Mesendoderm (in vitro differentiated cells): ENCODE measurements at regions not wholly inside any gene's neighbourhood (a gene's known extent, or its start where the extent isn't known, plus 50 kb on each side); places are given as distances from the start of the nearest gene placed in this dataset.
A peak's percentile ranks its signal among the peaks of the same experiment; 100 is the strongest.

Experiments used
- DNase-seq: peaks from one replicate; pipeline ENCODE4 v3.0.0; 2013
- H2AK5ac ChIP-seq: 2 replicates; pipeline ENCODE4 v1.6.1; 2013; ENCODE audit warnings: low read length, inconsistent platforms
- H2BK120ac ChIP-seq: 2 replicates; pipeline ENCODE4 v1.6.1; 2013; ENCODE audit warnings: low read depth, mild to moderate bottlenecking, low read length, moderate library complexity, mixed read lengths
- H2BK15ac ChIP-seq: replicated peaks from 2 replicates; pipeline ENCODE4 v1.6.1; 2013; ENCODE audit warnings: low read depth, mild to moderate bottlenecking, moderate library complexity
- H2BK5ac ChIP-seq: 2 replicates; pipeline ENCODE4 v1.6.1; 2013; ENCODE audit warnings: low read length, inconsistent platforms
- H3K18ac ChIP-seq: 2 replicates; pipeline ENCODE4 v1.6.1; 2013; ENCODE audit warnings: mild to moderate bottlenecking, low read length, mixed read lengths
- H3K23ac ChIP-seq: one replicate; pipeline ENCODE4 v1.6.1; 2013; ENCODE audit warnings: low read length
- H3K27ac ChIP-seq: 2 replicates; pipeline ENCODE4 v1.5.1; 2013; ENCODE audit warnings: low read depth, mild to moderate bottlenecking, inconsistent platforms, low read length, moderate library complexity
- H3K27me3 ChIP-seq: 2 replicates; pipeline ENCODE4 v1.6.1; 2013; ENCODE audit warnings: low read length, control low read depth, mild to moderate bottlenecking, inconsistent platforms; ENCODE audit not compliant: insufficient read depth, poor library complexity
- H3K36me3 ChIP-seq: 2 replicates; pipeline ENCODE4 v1.6.1; 2013; ENCODE audit warnings: low read length, inconsistent platforms; ENCODE audit not compliant: control insufficient read depth, insufficient read depth
- H3K4ac ChIP-seq: one replicate; pipeline ENCODE4 v1.6.1; 2013; ENCODE audit warnings: low read depth, mild to moderate bottlenecking, low read length, moderate library complexity
- H3K4me1 ChIP-seq: 2 replicates; pipeline ENCODE4 v1.6.1; 2013; ENCODE audit warnings: low read depth, low read length, inconsistent platforms; ENCODE audit not compliant: control insufficient read depth
- H3K4me2 ChIP-seq: 2 replicates; pipeline ENCODE4 v1.6.1; 2013; ENCODE audit warnings: low read length
- H3K4me3 ChIP-seq: 2 replicates; pipeline ENCODE4 v1.5.1; 2013; ENCODE audit warnings: mild to moderate bottlenecking, low read length
- H3K56ac ChIP-seq: one replicate; pipeline ENCODE4 v1.6.1; 2013; ENCODE audit warnings: low read length
- H3K79me1 ChIP-seq: 2 replicates; pipeline ENCODE4 v1.6.1; 2013; ENCODE audit warnings: low read length, inconsistent platforms
- H3K79me2 ChIP-seq: 2 replicates; pipeline ENCODE4 v1.6.1; 2013; ENCODE audit warnings: mild to moderate bottlenecking, low read length; ENCODE audit not compliant: control insufficient read depth, insufficient read depth
- H3K9ac ChIP-seq: 2 replicates; pipeline ENCODE4 v1.6.1; 2013; ENCODE audit warnings: low read length, inconsistent platforms
- H4K5ac ChIP-seq: one replicate; pipeline ENCODE4 v1.6.1; 2013; ENCODE audit warnings: low read length
- H4K8ac ChIP-seq: one replicate; pipeline ENCODE4 v1.6.1; 2013; ENCODE audit warnings: low read depth, mild to moderate bottlenecking, control low read depth, low read length, moderate library complexity
- WGBS: extraction: QIAGEN DNeasy Blood & Tissue Kit; methylation state at CpG from one replicate; pipeline ENCODE4 v1.1.7; 2013; ENCODE audit warnings: low lambda C conversion rate, missing lambda C conversion rate; ENCODE audit not compliant: insufficient coverage; ENCODE audit errors: extremely low coverage; 5-methylcytosine and 5-hydroxymethylcytosine counted together

GRCh38 chr20:16647875-16648597 lies 74.8 kb upstream of the KIF16B start:
- H3K4me1 ChIP-seq: no peaks in the 10 kb centered on the region
- no peaks in the 10 kb centered on the region for H3K79me2 ChIP-seq
- H3K18ac ChIP-seq: no peak overlapping the region
- H3K9ac ChIP-seq: no peak overlapping the region
- H3K36me3 ChIP-seq: no peaks in the 10 kb centered on the region
- H3K4me3 ChIP-seq: no peak overlapping the region
- no peak overlapping the region for H3K27ac ChIP-seq
- H3K4ac ChIP-seq: no peak overlapping the region
- H4K8ac ChIP-seq: no peak overlapping the region
- no peaks in the 10 kb centered on the region for H3K27me3 ChIP-seq
- no peak overlapping the region for H2BK5ac ChIP-seq
- H3K79me1 ChIP-seq: no peaks in the 10 kb centered on the region
- no CpG with 5 or more reads among the region's 12 CpGs for WGBS
- H3K23ac ChIP-seq: no peak overlapping the region
- H4K5ac ChIP-seq: no peak overlapping the region
- no peak for DNase-seq
- no peak overlapping the region for H2BK15ac ChIP-seq
- no peak overlapping the region for H3K4me2 ChIP-seq
- no peak overlapping the region for H2BK120ac ChIP-seq
- no peak overlapping the region for H3K56ac ChIP-seq
- H2AK5ac ChIP-seq: no peak overlapping the region

- no peaks in the 10 kb centered on the region for H3K79me2 ChIP-seq
- no peak overlapping the region for H3K4me3 ChIP-seq
- no peak overlapping the region for H3K27ac ChIP-seq
- DNase-seq: no peak
- H3K9ac ChIP-seq: no peak overlapping the region
- no peaks in the 10 kb centered on the region for H3K4me1 ChIP-seq
- no peak overlapping the region for H4K8ac ChIP-seq
- no peak overlapping the region for H2BK15ac ChIP-seq
- H2BK5ac ChIP-seq: no peak overlapping the region
- no peak overlapping the region for H2AK5ac ChIP-seq
- no peak overlapping the region for H3K18ac ChIP-seq
- H3K27me3 ChIP-seq: no peaks in the 10 kb centered on the region
- H2BK120ac ChIP-seq: no peak overlapping the region
- no peak overlapping the region for H3K4me2 ChIP-seq
- H3K79me1 ChIP-seq: no peaks in the 10 kb centered on the region
- H4K5ac ChIP-seq: no peak overlapping the region
- no CpG with 5 or more reads among the region's 2 CpGs for WGBS
- H3K36me3 ChIP-seq: no peaks in the 10 kb centered on the region
- H3K4ac ChIP-seq: no peak overlapping the region
- no peak overlapping the region for H3K56ac ChIP-seq
- H3K23ac ChIP-seq: no peak overlapping the region
Measured at GRCh38 chr20:16641511-16642023, 68.3 kb upstream of the KIF16B start.

DNA sequence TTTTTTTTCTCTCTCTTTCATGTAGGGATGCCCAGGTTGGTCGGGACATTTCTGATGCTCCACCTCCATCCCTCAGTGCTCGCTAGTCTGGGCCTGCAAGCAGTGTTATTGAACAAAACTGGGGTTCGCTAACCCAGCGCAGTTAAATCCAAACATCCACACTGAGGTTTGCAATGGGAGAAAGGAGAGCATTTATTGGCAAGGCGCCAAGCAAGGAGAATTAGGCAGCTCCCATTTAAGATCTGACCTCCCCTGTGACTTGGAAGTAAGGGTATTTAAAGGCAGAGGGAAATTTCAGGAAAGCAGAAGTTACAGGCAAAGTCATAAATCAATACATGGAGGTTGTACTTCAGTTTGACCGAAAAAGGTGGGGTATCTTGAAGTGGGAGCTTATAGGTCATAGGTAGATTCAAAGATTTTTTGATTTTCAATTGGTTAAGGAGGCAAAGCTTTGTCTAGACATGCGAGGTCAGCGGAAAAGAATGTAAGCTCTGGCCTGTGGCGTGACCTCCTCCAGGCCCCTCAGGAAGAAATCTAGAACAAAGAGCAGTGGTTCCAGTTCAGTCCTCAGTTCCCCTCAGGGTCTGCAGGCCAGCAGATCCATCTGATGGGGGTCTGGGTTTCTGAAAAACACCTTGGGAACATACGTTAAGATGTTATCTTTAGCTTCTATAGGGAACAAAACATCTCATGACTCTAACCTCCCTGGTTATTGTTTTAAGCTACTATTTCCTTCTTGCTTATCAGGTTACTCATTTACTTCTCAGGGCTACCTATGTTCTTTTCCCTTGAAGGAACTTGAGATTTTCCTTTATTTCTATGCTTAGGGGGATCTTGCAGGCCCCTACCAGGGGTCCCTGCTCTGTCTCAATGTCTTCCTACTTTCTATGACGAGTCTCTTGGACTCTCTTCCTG lies 66.0 kb upstream of the KIF16B start:
- Histone ChIP-seq H4K8ac (peak overlapping the region; percentile 58), H3K79me2 (no peaks in the 10 kb centered on the region), H3K4me1 (no peaks in the 10 kb centered on the region), H3K27me3 (no peaks in the 10 kb centered on the region), H2BK15ac (no peak overlapping the region), H3K4me2 (no peak overlapping the region), H3K4ac (peak overlapping the region; percentile 10), H3K56ac (peak overlapping the region; percentile 49), H3K4me3 (no peak overlapping the region), H3K18ac (peak overlapping the region; percentile 94), H3K23ac (no peak overlapping the region), H2AK5ac (no peak overlapping the region), H3K36me3 (no peaks in the 10 kb centered on the region), H3K27ac (no peak overlapping the region), H4K5ac (no peak overlapping the region), H3K79me1 (no peaks in the 10 kb centered on the region), H2BK120ac (no peak overlapping the region), H3K9ac (no peak overlapping the region), H2BK5ac (no peak overlapping the region)
- DNase-seq: peak; percentile 70
- WGBS: no CpG with 5 or more reads among the region's 11 CpGs

DNA sequence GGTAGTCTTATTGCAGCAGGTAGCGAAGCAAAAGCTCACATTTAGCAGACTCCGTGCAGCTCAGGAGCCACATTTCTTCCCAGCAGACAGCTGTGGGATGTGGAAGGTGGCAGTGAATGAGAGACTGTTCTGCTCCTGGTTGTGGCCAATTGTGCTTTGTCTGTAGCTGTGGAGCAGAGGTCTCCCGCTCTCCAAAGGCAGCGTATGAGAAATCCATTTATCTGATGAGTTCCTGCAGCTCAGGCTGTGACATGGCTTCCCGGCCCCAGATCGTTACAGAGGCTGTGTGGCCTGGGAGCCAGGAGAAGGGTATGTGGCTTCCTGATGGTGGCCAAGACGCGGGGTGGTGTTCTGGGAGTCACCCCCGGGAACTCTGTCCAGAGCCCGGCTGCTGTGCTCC lies 64.5 kb upstream of the KIF16B start:
- Histone ChIP-seq H2BK5ac (no peak overlapping the region), H3K4me1 (no peaks in the 10 kb centered on the region), H2BK15ac (no peak overlapping the region), H3K56ac (no peak overlapping the region), H3K79me1 (no peaks in the 10 kb centered on the region), H2BK120ac (no peak overlapping the region), H3K9ac (no peak overlapping the region), H3K27ac (no peak overlapping the region), H3K27me3 (no peaks in the 10 kb centered on the region), H3K18ac (no peak overlapping the region), H4K5ac (no peak overlapping the region), H4K8ac (no peak overlapping the region), H3K4me2 (no peak overlapping the region), H3K23ac (no peak overlapping the region), H2AK5ac (no peak overlapping the region), H3K4ac (no peak overlapping the region), H3K36me3 (no peaks in the 10 kb centered on the region), H3K4me3 (no peak overlapping the region), H3K79me2 (no peaks in the 10 kb centered on the region)
- no peak for DNase-seq
- no CpG with 5 or more reads among the region's 10 CpGs for WGBS

DNA sequence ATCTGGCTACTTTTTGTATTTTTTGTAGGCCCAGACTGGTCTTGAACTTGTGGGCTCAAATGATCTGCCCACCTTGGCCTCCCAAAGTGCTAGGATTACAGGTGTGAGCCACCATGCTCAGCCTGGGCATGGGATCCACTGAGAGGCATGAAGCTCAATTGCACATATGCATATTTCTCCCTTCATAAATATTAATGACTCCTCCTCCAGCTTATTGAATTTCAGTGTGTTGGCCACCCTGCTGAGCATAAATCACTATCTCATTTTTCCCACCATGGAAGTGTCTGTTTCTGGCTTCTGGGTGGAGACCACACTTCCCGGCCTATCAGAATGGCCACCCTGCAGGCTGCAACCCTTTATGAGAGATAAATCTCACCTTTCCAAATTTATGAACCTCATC lies 53.6 kb upstream of the KIF16B start:
- Histone ChIP-seq H3K56ac (no peak overlapping the region), H3K4me1 (no peaks in the 10 kb centered on the region), H3K9ac (no peak overlapping the region), H3K23ac (no peak overlapping the region), H4K8ac (no peak overlapping the region), H3K4me3 (no peak overlapping the region), H4K5ac (no peak overlapping the region), H3K79me2 (no peaks in the 10 kb centered on the region), H3K79me1 (no peaks in the 10 kb centered on the region), H2BK5ac (no peak overlapping the region), H2BK120ac (no peak overlapping the region), H2AK5ac (no peak overlapping the region), H3K27me3 (no peaks in the 10 kb centered on the region), H3K27ac (no peak overlapping the region), H3K4me2 (no peak overlapping the region), H3K4ac (no peak overlapping the region), H3K36me3 (no peaks in the 10 kb centered on the region), H3K18ac (no peak overlapping the region), H2BK15ac (no peak overlapping the region)
- no peak for DNase-seq
- no CpG with 5 or more reads among the region's 1 CpG for WGBS
